GM19455 (cell line): ENCODE measurements at regions not wholly inside any gene's neighbourhood (a gene's known extent, or its start where the extent isn't known, plus 50 kb on each side); places are given as distances from the start of the nearest gene placed in this dataset.

Experiments
- ATAC-seq: cut with Tn5 transposase; IDR thresholded peaks from one replicate; pipeline ENCODE4 v1.9.1; 2021; ENCODE audit not compliant: unreplicated experiment

DNA sequence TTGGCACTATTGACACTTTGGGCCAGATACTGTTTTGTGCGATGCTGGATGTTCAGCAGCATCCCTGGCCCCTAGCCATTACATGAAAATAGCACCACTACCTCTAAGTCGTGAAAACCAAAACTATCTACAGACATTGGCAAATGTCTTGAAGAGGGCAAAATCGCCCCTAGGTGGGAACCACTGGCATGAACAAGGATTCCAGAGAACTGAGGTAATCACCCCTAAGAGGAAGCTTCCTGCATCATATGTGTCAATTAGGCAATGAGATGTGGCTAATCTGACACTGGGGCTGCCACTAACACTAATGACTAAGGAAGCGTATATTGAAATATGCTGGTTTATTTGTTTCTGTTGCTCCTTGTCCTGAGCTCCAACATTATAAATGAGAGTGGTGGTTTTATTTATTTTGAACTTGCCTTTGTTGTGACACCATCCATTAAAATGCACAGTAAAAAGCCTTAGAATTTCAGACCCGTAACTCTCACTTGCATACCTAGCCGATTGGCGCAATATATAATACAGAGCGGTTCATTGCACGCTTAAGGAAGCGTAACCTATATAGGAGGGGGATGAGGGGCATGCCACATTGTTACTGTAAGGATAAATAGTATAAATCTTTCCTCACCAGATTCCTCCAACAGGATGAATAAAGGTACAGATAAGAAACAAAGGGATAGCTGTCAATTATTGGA lies 299.8 kb upstream of the CNTN4 start:
- ATAC-seq: no peak

DNA sequence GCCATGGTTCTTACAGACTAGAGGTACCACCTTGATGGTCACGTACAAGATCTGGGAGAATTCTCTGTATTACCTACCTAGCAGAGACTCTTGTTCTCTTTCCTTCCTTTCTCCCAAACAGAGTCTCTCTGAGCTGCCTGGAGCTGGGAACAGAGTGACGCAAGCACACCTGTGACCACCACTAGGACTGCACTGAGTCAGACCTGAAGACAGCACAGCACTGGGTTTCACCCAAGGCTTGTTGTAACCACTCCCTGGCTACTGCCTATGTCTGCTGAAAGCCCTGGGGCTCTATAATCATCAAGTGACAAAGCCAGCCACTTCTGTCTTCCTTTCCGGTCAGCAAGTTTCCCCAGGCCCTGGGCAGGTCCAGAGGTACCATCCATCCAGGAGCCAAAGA lies 293.3 kb upstream of the CNTN4 start:
- ATAC-seq: no peak

DNA sequence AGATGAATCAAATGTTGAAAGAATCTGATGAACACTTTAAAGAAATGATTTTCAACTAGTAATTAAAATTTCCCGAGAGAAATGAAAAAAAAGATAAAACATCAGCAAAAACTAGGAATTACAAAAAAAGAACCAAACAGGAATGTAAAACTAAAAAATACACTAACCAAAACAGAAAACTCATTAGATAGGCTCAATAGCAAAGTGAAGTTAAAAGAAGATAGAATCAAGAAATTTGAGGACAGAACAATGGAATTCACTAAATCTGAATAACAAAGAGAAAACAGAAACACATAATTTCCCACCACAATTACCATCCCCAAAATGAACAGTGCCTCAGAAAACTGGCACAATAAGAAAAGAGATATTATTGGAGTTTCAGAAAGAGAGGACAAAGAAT lies 290.1 kb upstream of the CNTN4 start:
- no peak for ATAC-seq

DNA sequence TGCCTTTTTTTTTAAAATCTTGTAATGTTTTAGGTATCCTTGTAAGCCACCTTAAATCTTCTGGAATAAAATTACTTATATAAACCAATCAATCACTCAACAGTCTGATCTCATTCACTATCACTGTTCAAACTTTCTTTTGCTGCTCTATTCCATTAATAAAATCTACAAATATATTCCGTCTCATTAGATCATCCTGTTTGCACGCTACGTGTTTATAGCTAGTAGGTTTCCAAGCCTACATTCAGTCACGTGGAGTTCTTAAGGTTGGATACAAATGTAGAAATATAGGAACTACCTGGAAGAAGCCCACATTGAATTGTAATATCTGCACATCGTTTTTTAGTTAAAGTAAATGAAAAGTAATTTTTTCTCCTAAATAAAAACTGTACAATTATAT lies 274.8 kb upstream of the CNTN4 start:
- ATAC-seq: no peak

DNA sequence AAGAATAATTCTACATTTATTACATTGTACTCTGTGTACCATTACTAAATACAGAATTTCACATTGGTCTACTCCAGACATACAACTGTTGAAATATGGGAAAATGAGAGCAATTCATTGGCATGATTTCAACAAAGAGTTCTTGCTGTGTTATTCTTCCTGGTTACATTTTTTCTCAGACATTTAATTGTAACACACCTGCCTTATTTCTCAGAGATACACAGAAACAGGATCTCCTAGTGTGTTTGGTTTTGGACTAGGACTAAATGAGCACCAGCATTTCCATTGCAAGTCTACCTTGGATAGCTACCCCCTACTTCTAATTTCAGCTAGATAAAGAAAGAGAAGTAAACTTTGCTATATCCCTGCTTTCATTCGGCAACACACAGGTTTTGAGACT lies 274.3 kb upstream of the CNTN4 start:
- no peak for ATAC-seq

DNA sequence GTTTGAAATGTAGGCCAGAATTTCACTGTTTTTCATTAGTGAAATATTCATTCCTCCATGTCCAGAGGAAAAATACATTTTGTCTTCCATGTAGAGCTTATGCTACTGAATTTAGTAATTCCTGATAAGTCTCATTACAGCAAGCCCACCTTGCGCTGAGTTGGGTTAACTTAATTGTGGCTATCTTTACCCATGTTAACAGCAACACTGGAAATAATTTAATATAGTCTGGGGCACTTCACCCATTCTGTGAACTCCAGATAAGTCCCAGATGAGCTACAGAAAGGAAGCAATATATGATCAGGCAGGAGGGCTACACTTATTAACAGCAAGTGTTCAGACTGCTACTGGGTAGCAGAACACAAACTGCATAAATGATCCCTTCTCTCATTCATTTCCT lies 270.1 kb upstream of the CNTN4 start:
- no peak for ATAC-seq

DNA sequence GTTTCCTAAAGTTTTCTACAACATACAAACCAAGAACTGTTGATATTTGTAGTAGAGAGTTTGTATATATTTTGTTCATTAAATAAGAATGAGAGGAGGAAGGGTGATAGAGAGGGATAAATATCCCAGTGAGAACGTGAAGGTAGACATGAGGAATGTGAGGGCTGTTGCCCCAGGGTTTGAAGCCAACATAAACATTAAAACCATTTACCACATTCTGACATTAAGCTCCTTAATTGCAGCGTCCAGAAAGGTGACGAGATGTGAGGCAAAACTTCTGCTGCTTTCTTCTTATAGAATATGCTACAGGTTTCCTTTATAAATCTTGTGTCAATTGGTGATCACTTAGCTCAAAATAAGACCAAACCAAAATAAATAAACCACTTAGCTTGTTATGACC lies 267.8 kb upstream of the CNTN4 start:
- no peak for ATAC-seq

DNA sequence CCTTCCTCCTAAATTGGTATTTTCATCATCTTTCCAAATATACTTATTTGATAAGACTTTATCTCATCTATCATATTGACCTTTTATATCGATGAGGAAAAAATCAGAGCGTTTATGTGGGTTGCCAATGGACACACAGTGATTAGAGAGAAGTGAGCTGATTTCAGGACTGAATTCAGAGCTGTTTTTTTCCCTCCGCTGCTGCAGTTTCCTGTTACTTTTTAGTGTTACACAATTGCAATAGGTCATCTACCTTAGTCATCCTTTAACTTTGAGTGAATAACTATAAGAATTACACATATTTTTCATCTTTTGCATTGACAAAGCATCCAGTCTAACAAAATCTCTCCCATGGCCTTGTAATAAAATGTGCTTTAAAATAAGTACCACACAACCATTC lies 266.3 kb upstream of the CNTN4 start:
- ATAC-seq: no peak

DNA sequence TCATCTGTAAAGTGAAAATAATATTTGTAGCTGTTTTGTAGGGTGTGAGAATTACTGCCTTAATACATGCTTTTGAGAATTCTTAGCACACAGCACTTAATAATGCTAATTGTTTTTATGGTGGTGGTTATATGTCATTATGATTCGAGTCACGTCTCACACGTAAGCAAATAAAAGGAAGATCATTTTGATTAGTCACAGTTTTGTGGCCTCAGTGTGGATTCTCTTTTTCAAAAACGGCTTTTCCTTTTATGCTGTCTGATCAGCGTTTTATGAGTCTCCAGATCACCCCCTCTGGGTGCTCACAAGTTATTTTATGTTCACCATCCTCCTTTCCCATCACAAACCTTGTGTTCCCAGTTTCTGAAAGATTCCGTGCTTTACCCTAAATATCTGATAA lies 255.6 kb upstream of the CNTN4 start:
- no peak for ATAC-seq

DNA sequence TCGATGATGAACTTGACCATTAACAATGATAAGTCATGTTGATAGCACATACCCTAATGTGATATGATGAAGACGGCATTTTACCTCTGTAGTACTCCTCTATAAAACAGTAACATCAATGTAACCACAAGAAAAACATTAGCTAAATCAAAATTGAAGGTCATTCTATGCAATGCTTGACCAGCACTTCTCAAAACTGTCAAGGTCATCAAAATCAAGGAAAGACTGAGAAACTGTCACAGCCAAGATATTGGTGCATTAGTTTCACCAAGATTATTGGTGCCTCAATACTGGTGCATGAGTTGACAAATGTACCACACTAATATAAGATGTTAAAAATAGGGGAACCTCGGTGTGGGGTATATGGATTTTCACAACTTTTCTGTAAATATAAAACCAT lies 251.1 kb upstream of the CNTN4 start:
- ATAC-seq: no peak

DNA sequence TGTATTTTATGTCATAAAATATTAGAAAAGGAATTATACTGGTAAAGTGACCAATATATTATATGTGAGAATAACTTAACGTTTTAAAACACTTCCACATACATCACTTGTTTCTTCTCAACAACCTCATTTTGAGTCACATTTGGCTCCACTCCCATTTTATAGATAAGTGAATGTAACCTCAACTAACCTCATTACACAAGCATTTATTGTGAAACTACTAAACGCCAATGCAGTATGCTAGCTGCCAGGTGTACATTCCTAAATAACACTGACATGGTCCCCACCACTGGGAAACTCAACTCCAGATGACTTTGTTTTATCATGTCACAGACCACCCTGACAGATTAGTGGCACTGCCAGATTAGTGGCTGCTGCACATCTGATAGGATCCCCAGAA lies 249.7 kb upstream of the CNTN4 start:
- ATAC-seq: no peak

DNA sequence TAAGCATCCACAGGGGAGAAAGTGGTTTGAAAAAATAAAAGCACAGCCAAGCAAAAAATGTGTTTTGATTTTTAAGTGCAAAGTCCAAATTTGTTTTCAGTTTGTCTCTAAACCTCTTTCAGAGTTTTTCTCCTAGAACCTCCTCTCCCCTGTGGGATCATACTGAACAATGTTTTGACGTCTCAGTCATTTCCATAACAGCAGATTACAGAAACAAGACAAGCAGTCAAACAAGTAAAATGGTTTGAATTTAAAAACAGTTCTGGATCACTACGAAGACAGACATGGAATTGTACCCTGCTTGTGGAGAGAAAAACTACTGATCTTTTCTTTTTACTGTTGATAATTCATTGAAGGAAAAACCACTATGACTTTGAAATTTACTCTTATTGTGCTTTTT lies 245.7 kb upstream of the CNTN4 start:
- no peak for ATAC-seq

DNA sequence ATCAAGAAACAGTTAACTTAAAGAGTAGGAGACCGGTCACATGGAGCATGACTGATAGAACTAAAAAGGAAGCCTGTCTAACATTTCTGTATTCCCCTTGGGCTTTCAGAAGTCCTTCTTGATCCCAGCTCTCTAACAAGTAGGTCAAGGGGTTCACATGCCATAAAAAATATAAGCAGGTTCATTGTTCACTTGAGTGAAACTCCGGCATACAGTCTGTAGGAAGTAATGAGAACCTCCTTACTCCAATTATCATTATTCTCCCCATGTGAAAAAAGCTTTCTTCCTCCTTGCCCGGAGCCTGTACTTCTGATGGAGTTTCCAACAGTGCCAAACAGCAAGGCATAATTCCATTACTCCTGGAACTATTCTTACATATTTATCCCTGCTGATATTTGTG lies 242.8 kb upstream of the CNTN4 start:
- no peak for ATAC-seq

DNA sequence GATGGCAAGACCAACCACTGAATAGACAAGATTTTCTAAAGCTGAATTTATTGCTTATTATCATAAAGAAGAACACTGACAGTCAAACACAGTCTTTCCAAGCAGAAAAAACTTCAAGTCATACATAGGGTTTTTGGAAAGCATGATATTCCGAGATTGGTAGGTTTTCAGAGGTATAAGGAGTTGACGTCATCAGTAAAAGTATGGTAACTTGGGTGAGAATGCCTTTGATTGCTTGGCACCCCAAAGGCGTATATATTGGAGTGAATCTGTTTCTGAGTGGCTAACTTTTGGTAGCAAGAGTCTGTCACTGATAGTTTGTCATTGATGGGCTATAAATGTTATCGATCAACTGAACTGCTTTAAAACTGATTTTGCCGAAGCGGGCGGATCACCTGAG lies 227.9 kb upstream of the CNTN4 start:
- no peak for ATAC-seq

DNA sequence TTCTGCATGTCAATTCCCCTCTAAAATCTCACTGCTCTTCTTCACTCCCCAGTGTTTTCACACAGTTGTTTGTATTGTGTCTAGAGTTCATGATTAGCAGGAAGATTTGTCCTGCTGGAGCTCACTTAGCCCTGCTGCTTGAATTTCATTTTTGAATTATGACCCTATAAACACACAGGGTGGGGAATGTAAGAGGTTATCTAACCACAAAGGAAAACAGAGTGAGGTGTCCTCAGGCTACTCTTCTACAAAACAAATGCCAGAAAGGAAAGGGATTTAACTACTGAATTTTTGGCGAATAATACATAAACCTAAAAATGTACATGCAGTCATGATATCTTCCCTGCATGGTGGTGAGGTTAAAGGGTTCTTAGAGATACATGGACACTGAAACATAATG lies 215.1 kb upstream of the CNTN4 start:
- ATAC-seq: no peak

DNA sequence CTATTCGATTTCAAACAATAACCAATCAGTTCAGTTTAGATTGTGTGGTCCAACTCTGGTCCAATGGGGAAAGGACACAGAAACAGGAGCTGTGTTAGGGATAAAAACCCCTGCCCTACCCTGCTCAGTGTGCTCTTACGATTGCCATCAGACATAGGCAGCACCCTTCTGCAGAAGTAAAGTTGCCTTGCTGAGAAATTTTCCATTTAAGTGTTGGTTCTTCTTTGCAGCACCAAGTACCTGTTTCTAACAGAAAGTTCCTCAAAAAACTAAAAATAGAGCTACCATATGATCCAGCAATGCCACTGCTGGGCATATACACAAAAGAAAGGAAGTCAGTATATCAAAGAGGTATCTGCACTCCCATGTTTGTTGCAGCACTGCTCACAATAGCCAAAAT lies 206.2 kb upstream of the CNTN4 start:
- no peak for ATAC-seq

DNA sequence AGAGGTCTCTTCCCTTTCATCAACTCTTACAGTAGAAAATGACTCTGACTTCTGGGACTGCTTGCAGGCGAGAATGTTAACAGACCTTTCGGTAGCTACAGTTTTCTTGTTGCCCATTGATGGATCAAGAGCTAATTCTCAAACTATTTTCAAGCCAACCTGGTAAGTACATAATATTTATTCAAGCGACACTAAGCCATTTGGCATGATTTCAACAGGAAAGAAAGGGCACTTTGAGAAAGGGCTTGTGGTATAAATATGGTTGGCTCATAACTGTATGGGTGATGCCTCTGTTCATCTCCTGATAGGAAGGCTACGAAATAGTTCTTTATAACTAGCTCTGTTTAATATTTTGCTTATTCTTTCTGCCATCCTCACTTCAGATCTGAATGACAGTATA lies 196.2 kb upstream of the CNTN4 start:
- ATAC-seq: no peak

DNA sequence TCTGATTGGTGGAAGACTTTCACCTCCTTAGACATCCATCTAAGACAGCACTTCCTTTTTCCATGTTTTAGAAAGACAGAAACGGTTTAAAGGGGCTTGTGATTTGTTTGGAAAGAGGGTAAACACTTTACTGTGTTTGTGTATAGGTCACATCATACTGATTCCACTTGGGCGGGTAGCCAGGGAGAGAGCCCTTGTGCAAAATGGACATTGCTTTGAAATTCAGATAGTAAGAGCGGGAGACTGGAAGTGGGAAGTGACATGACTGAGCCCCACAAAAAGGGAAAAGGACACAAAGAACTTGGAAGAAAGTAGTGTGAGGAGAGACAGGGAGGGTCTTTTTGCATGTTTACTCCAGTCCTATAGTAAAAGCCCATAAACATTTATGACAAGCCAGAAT lies 195.6 kb upstream of the CNTN4 start:
- ATAC-seq: no peak

DNA sequence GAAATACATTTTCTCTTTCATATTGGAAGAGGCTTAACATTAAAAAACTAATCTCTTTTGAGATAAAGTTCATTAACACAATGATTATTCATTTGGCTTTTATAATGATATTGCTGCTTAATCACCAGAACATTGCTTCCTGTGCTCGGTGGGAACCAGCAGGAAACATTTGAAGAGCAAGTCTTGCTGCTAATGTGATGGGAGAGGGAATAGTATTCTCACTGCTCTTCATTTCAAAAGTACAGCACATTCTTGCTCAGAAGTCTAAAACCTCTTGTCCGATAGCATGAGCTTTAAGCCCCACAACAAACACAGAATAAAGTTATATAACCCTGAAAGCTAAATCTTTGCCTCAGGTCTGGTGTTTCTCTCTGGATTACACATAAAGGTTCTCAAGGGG lies 190.8 kb upstream of the CNTN4 start:
- ATAC-seq: no peak

DNA sequence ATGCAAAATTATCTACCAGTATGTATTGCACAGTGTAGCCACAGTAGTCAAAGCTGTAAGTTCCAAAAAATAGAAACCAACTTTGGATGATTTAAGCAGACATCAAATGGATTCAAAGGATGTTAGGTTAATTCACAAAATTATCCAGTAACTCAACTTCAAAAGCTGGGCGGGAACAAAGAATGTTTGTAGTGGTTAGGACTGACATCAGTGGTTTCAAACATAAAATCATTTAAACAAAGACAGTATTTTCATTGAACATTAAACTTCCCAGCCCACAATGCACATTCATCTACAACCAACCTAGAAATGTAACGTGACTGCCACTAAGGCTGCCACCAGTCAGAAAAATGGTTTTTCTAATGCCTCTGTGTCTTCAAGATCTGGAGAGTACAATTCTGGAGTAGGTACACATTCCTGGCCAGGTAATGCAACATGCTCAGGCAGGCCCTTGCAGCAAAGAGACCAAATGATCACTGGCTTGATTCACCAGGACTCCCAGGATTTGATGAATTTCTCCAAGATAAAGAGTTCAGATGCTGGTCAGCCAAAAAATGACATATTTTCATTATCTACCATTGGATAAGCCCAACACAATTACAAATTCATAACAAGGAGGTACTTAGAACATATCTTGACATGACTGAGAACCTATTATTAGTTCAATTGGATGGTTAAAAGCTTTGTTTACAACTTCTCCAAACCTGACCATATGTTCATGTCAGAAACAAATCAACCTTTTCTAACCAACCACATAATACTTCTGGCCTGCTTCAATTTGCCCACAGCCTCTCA lies 189.8 kb upstream of the CNTN4 start:
- no peak for ATAC-seq

DNA sequence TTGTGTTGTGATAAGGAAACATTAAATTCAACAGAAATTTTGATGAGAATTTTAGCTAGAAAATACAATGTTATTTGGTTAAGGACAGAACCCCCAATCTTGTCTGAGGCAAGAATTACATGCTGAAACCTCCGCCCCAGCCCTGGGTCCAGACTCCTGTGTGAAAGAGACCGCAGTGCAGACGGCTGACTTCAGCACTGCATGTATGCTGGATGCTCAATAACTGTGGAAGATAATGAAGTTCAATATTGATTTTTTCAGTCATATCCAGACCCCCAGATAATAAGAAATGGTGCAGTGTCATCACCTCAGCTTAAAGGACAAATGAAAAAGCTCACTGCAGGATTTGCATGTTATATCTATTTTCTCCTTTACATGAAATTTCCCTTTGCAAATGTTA lies 188.3 kb upstream of the CNTN4 start:
- ATAC-seq: no peak

DNA sequence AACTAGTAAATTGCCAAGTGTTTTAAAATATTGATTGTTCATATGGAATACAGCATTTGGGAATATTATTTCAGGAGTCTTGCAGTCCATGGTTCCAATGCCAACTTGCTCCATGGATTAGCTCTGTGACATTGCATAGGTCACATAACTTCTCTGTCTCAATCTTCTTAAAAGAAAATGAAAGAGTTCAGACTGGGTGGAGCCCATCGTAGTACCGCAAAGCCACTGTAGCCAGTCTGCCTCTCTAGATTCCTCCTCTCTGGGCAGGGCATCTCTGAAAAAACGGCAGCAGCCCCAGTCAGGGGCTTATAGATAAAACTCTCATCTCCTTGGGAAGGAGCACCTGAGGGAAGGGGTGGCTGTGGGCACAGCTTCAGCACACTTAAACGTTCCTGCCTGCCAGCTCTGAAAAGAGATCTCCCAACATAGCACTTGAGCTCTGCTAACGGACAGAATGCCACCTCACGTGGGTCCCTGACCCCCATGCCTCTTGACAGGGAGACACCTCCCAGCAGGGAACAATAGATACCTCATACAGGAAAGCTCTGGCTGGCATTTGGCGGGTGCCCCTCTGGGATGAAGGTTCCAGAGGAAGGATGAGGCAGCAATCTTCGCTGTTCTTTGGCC lies 168.8 kb upstream of the CNTN4 start:
- no peak for ATAC-seq
